Skin epidermis (tissue), 12 donors: ENCODE measurements at regions not wholly inside any gene's neighbourhood (a gene's known extent, or its start where the extent isn't known, plus 50 kb on each side); places are given as distances from the start of the nearest gene placed in this dataset.
A peak's percentile ranks its signal among the peaks of the same experiment; 100 is the strongest.

ENCODE experiments used
- H3K27ac ChIP-seq, 21 experiments: fragments of 200-600 bp; sonication (generic) in 11 of 21; one replicate each; pipeline ENCODE4 v1.5.0; 2020; ENCODE audit warnings: mild to moderate bottlenecking in 3 of 21, inconsistent platforms in 2 of 21, moderate library complexity in 2 of 21
- H3K4me3 ChIP-seq, 7 experiments: fragments of 200-600 bp; sonication (generic) in 2 of 7; one replicate each; pipeline ENCODE4 v1.5.0; 2020; ENCODE audit warnings: inconsistent platforms in 2 of 7, mild to moderate bottlenecking in 2 of 7, moderate library complexity in 1 of 7

DNA sequence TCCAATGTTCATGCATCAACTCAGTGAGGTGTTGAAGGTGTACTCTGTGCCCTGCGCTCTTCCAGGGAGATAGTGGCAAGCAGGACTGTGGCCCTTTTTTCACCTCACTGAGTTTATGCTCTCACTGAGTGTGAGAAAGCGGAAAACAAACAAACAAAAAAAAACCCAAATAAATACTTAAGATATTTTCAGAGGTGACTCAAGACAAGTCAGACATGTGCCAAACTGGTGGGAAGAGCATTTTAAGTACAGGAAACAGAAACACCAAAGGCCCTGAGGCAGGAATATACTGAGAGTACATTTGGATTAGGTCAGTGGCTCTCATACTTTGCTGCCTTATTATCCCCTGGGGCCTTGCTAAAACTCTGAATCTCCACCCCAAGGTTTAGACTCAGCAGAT lies 111.9 kb upstream of the IGFBP3 start:
- no peak overlapping the region for H3K4me3 ChIP-seq
- no peak overlapping the region for H3K27ac ChIP-seq

DNA sequence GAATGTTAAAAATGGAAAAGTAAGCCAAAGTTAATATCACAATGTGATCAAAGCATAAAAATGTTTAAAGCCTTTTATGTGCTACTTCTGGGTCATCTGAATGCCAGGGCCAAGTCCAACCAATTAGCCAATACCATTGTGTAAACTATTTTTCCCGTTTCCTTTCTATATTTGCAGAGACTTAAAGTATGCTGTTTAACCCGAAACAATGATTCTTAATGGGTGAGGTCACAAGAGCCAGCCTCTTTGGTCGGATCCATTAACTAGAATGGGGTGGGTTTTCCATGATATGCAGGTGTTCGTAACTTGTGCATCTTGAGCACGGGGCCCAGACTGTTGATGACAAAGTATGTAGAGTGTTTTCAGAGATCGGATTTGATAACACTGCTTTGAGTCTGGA lies 111.3 kb upstream of the IGFBP3 start:
- Histone ChIP-seq H3K27ac (no peak overlapping the region), H3K4me3 (no peak overlapping the region)

DNA sequence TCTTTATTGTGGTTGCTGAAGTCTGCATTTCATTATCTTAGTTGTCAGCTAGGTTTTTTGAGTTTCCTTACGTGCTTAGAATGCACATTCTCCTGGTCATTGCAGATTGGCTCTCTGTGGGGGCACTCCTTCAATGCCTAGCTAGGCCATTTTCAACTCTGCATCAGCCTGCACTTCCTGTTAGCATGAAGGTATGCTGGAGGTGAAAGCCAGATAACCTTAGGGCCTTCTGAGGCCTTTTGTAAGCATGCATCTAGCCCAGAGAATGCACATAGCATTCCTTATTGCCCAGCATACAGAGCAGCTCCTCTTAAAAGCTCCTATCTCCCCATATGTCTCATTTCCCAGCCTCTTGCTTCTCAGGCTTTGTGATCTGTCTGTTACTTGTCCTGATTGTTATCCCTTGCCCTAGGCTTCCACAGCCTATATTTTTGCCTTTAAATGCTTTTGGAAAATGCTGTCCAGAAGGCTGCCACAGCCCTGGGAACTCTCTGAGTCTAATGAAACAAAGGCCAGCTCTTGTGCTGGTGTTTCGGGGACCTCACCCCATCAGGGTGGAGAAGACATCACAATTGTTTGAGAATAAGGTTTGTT lies 108.1 kb upstream of the IGFBP3 start:
- Histone ChIP-seq H3K4me3 (no peak overlapping the region), H3K27ac (no peak overlapping the region)

DNA sequence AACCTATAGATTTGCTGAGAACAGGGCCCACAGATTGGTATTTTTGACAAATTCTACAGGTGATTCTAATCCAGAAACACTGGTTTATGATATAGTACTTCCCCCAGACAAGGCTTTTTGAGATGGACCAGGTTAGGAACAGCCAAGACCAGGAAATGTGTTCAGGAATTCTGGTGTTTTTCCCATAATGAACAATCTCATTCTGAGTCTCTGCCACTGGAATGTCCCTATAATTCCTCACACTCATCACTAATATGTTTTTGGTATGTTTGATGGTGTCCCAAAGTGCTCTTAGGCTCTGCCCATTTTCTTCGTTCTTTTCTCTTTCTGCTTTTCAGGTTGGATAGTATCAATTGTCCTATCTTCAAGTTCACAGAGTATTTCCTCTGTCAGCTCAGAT lies 107.2 kb upstream of the IGFBP3 start:
- H3K27ac ChIP-seq = no peak overlapping the region

DNA sequence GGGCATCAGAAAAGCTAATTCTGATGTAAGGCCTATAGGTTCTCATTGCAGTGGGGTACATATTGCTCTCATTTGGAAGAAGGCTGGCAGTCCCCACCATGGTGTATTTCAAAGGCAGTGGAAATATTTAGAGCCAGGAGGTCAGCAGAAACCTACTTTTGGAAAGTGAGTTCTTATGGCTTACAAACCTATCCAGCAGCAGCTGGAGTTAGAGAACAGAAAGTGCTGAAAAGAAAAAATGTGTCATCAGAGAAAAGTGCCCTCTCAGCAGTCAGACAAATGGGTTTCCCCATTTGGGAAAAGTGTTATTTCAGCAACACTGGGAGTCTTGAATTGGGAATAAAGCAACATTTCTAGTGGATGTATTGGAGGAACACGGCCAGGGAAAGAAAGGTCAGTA lies 105.7 kb upstream of the IGFBP3 start:
- no peak overlapping the region for H3K27ac ChIP-seq

More for the DNA sequence above, 107.2 kb upstream of the IGFBP3 start:
- no peak overlapping the region for H3K4me3 ChIP-seq

DNA sequence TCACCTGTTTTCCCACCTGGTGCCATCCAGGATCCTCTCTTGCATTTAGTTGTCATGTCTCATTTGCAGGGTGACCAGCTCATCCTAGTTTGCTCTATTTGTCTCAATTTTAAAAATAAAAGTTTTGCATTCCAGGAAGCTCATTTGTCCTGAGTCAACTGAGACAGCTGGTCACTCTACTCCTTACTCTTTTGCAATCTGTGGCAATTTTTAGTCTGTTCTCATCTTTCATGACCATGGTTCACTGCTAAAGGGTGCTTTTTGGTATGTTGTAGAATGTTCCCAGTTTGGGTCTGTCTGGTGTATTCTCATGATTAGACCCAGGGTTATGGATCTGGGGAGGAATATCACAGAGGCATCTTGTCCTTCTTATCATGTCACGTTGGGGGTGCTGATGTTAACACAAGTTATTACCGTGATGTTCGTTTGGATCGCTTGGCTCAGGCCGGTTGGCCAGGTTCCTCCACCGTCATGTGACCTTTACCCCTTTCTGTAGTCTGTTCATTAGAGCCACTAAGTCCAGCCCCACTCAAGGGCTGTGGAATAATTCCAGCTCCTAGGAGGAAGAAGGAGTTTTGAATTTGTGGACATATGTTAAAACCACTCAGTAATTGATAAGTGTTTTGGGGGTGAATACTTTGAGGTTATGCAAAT lies 103.3 kb upstream of the IGFBP3 start:
- no peak overlapping the region for H3K4me3 ChIP-seq
- no peak overlapping the region for H3K27ac ChIP-seq

More for the DNA sequence above, 105.7 kb upstream of the IGFBP3 start:
- H3K4me3 ChIP-seq = no peak overlapping the region

DNA sequence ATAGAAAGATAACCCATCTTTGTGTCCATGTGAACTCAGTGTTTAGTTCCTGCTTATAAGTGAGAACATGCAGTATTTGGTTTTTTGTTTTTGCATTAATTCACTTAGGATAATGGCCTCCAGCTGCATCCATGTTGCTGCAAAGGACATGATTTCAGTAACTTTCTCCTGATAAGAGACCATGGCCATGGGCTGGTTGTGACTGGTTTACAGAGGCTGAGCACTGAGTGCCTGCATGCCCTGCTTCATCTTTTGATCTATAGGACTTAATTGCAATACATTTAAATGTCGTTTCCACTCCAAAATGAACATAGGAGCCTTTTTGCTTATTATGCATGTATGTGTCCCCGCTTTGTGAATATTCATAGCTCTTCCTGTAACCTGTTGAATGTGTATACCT lies 101.3 kb upstream of the IGFBP3 start:
- Histone ChIP-seq H3K4me3 (no peak overlapping the region), H3K27ac (no peak overlapping the region)

DNA sequence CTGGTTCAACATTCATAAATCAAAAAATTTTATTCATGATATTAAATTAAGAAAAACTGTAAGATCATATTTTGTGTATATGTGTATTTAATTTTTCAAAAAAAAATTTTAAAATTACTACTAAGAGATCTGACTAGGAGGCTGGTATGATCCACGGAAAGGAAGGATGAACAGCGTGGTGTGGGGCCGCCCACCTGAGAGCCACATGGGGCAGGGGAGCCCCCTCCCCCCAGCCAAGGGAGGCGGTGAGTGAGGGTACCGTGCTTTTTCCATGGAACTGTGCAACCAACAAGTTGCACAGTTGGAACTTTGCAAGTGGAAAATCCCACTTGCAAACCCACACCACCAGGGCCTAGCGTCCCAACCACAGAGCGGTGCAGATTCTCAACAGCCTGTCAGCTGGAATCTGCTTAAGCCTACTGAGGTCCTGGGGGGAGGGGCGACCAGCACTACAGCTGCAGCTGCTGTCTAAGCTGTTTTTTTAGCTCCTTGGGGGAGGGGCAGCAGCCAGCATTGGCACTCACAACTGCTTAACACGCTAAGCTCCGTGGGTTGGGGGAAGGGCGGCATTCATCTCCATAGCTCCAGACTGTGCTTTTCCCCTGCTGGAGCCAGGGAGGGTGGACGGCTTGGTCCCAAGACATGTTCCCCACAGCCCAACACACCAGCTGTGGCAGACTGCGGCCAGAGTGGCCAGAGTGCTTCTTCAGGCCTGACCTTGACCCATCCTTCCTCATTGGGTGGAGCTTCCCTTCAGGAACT lies 94.2 kb upstream of the IGFBP3 start:
- no peak overlapping the region for H3K27ac ChIP-seq

DNA sequence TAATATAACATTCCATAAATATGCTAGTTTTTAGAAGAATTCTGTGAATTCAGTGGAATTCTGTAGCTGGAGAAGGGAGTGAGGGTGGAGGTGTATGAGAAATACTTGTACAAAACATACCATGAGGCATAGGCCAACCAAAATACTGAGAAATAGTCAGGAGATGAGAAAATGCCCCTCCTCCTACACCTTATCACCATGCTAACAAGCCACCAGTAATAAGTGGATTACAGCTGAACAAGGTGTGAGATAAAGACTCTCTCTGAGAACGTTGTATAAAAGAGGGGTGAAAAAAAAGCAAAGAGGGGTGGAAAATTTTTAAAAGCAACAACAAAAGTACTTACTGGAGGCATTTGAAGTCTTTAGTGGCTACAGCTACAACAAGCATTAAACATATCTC lies 90.4 kb upstream of the IGFBP3 start:
- Histone ChIP-seq H3K4me3 (no peak overlapping the region), H3K27ac (no peak overlapping the region)

More for the DNA sequence above, 94.2 kb upstream of the IGFBP3 start:
- no peak overlapping the region for H3K4me3 ChIP-seq

DNA sequence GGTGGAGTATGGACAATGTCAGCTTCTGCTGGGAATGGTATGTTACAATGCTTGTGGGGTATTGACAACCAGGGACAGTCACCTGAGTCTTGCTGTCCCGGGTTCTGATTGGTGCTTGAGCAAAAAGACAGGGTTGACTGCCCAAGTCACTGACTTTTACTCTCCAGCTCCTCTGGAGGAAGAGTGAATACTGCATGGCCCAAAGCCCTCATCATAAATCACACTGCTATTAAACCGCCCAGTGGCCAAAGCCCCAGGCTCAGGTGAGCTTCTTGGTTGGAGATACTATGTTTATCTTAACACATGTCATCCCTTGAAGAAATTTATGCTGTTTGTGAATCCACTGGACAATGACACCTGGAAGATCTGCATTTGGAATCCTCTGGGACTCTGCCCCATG lies 90.0 kb upstream of the IGFBP3 start:
- Histone ChIP-seq H3K27ac (no peak overlapping the region), H3K4me3 (no peak overlapping the region)

DNA sequence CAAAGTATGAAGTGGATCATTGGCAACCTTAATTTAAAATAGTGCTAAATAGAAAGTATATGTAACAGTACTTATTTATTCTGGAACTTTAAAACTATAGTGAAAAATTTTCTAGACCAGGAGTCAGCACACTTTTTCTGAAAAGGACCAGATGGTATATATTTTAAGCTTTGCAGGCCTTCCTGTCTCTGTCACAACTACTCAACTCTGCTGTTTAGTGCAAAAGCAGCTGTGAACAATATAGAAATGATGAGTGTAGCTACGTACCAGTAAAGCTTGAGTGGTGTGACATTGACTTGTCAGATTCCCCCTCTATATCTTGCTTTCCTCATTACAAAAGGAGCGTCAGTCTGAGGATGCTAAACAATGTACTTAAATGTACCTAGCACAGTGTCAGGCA lies 88.1 kb upstream of the IGFBP3 start:
- no peak overlapping the region for H3K4me3 ChIP-seq

DNA sequence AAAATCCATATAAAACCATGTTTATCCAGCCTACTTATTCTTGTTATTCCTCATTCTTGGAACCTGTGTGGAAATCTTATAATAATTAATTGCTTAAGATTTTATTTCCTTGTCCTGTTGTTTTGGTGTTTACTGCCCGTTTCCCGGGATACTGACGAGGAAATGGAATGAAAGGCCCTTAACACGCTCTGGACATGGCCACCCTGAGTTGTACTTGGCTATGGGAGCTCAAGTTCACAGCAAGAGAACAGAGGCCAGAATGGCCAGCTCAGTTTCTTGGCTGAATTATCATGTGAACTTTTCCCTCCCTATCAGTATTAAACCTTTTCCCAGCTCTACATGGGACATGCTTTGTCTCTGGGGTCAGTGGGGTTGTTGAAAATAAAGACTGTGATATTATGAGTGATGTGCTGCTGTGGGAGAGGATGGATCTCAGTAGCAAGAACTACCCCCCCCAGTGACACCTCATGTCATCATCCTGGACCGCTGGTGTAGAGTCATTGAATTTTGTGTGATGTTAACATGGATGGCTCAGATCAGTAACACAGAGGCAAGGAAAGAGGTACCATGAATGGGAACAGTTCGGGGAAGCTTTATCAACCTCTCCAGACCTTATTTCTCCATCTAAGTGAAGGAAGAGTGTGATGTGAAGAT lies 87.0 kb upstream of the IGFBP3 start:
- Histone ChIP-seq H3K4me3 (no peak overlapping the region), H3K27ac (peak overlapping the region in 3 of 21 experiments; percentile 18 to 49 (median 21))

More for the DNA sequence above, 88.1 kb upstream of the IGFBP3 start:
- no peak overlapping the region for H3K27ac ChIP-seq

DNA sequence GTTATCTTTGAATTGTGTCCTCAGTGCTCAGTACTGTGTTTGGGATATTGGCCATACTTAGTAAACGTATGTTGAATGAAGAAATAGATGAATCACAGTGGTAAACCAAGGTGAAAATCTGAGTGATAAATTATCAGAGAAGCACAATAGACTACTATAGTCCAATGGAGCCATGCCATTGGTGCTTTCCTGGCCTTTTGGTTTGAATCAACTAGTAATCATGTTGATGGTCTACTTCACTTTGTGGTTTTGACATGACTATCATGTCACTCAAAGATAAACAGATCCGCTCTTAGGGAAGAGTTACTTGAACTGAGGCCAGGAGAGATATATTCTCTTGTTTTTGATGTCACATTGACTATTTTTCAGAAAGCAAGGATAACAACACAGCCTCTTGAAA lies 86.1 kb upstream of the IGFBP3 start:
- peak overlapping the region in 1 of 21 experiments; percentile 49 for H3K27ac ChIP-seq
- no peak overlapping the region for H3K4me3 ChIP-seq

DNA sequence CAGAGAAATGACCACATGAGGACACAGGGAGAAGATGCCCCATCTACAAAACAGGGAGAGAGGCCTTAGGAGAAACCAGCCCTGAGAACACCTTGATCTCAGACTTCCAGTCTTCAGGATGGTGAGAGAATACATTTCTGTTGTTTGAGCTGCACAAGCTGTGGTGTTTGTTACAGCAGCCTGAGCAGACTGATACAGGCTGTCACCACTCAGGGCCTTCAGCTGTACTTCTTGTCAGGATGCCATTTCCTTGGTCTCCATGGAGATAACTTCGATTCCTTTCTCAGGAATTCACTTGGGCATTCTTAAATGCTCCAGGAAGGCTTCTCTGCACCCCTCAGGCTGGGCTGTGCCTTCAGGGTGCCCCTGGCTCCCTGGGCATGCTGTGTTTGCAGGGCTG lies 85.7 kb upstream of the IGFBP3 start:
- H3K4me3 ChIP-seq = no peak overlapping the region
- no peak overlapping the region for H3K27ac ChIP-seq

DNA sequence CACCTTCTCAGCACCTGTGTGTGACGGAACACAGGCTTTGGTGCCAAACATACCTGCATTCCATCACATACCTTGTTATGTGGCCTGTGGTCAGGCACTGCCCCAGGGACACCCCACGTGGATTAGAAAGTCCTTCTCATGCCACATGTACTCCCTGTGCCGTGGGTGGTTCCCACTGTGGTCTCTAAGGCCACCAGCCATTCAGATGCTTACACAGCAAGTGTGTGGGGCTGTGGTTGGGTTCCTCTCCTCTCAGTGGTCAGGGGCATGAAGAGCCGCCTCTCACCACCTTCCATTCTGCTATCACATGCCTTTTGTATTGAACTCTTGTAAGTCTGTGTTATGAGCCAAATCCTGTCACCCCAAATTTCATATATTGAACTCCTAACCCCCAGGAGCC lies 85.1 kb upstream of the IGFBP3 start:
- no peak overlapping the region for H3K4me3 ChIP-seq
- no peak overlapping the region for H3K27ac ChIP-seq

DNA sequence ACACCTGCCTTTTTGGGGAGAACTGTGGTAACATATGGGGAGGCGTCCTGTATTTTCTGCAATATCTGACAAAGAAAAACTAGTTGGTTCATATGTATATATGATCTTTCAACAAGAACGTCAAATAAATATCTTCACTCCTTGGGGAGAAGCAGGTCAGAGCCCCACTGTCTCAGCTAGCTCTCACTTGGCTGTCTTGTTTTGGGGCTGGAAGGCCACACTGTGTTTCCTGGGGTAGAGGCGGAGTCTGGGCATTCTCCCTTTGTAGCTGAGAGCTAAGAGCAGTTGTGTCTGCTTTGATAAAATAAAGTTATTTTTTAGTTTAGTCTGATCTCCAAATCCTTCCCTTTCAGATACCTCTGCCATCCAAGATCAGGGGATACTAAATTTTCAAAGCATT lies 83.9 kb upstream of the IGFBP3 start:
- no peak overlapping the region for H3K4me3 ChIP-seq
- no peak overlapping the region for H3K27ac ChIP-seq

DNA sequence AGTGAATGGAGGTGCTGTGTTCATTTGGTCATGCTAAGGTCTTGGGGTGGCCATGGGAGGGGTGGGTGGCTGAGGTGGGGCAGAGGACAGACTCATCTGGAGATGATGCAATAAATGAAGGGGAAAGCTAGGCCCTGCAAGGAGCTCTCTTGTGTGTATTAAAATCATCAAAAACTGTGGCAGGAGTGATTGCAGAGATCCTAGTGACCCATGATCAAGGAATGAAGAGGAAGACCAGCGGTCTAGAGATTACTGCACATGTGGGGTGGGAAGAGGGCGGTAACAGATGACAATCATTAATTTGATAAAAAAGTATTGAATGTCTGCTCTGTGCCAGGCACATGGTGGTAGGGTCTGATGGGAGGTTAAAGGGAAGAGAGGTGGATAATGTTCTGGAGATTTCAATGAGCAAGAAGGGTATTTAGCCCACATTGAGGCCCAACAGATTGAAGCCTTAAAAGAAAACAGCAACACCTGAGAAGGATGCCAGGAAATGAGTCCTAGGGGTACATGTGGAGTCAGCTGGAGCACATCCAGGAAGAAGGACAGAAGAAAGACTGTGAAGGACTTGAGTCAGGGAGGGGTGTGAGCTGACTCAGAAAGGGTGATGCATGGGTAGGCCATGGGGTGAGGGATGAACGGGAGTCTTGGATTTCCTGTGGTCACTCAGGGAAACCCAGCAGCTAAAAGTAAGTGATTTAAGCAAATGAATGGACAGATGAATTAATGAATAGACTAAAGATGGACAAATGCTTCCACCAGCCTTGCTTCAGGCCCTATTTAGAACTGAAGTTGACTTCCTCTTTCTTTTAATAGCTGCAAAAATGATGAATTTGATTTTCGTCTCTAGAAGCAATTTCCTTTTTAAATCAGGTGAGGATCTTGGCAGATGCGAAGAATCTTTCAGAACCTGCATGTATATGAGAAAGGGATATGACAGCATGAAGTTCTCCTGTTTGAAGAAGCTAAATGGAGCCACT lies 83.1 kb upstream of the IGFBP3 start:
- Histone ChIP-seq H3K27ac (peak overlapping the region in 1 of 21 experiments; percentile 22), H3K4me3 (no peak overlapping the region)

DNA sequence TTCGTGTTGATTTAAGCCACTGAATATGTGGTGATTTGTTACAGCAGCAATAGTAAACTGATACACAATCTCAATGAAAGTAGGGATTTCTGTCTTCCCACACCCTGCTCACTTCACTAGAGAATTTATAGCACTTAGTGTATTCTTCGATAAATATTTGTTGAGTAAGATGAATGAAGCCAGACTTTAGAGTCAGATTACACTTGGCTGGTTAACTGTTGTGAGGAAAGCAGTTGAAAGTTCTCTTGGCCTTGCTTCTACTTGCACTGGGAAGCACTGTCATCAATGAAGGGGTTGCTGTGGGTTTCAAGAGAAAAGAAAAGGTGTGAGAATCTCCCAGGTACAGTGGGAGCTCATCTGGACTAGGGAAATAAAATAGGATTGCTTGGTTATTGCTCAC lies 82.1 kb upstream of the IGFBP3 start:
- Histone ChIP-seq H3K27ac (no peak overlapping the region), H3K4me3 (no peak overlapping the region)

DNA sequence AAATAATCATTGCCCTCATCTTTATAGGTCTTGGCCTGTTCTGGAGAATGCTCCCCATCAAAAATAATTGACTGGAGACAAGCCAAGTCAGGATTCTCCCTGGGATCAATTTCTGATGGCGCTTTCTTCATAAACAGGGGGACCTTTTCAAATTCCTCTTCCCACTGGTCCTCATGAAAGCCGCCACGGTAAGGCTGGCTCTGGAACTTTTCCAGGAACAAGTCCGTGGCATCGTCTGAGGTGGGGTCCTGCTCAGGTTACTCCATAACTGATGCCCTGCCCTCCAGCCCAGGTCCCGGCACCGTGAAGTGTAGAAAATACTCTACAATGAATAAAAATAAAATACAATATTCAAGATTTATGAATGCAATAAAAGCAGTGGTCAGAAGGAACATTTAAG lies 79.4 kb upstream of the IGFBP3 start:
- Histone ChIP-seq H3K27ac (no peak overlapping the region), H3K4me3 (no peak overlapping the region)

DNA sequence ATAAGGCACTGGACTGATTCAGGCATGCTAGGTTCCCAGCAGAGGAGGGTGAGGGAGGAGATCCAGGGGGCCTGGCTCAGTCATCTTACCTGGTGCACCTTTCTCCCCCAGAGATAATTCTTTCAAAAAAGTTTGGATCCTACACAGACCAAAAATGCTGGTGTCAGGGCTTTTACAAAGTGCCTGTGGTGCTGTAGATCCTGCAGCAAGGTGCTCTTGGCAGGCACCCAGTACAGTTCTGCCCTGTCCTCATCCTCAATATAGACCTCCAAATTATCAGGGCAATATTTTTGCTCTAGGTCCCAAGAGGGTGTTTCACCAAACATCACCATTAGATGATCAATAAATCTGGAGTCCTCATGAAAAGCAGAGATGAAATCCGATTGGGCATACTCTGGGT lies 78.5 kb upstream of the IGFBP3 start:
- Histone ChIP-seq H3K4me3 (no peak overlapping the region), H3K27ac (no peak overlapping the region)
